Fibroblast of pulmonary artery (primary cell): ENCODE measurements at regions not wholly inside any gene's neighbourhood (a gene's known extent, or its start where the extent isn't known, plus 50 kb on each side); places are given as distances from the start of the nearest gene placed in this dataset.

Source experiments
- DNase-seq: peaks from one replicate; pipeline ENCODE4 v3.0.0-alpha.2; 2010; ENCODE audit warnings: low read depth
- H3K4me3 ChIP-seq: replicated peaks from 2 replicates; pipeline ENCODE4 v1.5.1; 2011; ENCODE audit warnings: low read depth, mild to moderate bottlenecking, control low read depth, low read length, moderate library complexity
- CTCF ChIP-seq: IDR thresholded peaks from 2 replicates; pipeline ENCODE4 v1.5.1; 2011; ENCODE audit warnings: mild to moderate bottlenecking, control low read depth, low read length, inconsistent platforms; ENCODE audit errors: missing control alignments

DNA sequence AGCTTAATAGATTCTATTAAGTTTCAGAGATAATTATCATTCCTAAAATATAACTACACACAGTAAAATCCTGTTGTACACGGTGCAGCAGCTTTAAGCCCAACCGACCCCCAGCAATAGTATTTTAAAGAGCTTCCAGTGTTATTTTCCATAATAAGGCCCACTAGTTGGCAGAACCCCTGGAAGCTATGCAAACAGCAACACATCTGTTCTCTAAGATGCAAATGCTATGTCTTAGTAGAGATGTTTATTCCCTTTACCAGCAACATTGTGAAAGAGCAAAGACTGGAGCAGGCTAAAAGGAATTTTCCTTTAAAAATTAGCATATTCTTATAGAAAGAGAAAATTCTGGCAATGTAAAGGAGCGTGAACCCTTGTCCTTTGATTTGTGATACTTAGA, 819.7 kb upstream of the ALCAM start:
- TF ChIP-seq CTCF, result no peak
- no peak overlapping the region for H3K4me3 ChIP-seq
- no peak for DNase-seq

GRCh38 chr3:104548401-104548800, 818.3 kb upstream of the ALCAM start:
- H3K4me3 ChIP-seq, result no peak overlapping the region
- DNase-seq, result no peak
- no peak for TF ChIP-seq CTCF

DNA sequence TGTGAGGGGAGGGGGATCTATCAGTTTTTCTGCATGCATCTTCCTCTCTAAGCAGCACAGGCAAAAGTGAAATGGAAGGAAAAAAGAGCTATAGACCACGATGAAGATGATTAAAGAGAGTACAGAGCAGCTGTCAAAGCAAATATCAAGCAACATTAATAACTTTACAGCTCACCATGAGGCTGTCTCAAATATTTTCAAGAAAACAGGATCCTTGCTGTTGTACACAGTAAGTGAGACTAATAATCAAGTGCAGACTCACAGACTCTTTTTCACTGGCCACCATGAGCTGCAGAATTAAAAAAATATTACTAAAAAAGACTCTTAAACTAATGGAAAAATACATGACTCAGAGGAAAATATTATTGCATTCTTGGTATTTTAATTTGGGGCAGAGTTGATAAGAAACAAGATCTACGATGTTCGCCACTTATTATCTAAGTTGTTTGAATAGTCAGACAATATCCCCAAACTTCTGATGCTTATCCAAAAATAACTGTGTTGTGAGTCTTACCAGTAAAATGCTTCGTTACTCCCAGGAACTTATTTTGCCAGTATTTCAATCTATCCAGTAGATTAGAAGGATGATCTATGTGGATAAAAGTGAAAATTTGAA, 817.5 kb upstream of the ALCAM start:
- no peak overlapping the region for H3K4me3 ChIP-seq
- peak; percentile 3 for DNase-seq
- TF ChIP-seq CTCF, result no peak

- no peak for DNase-seq
- no peak overlapping the region for H3K4me3 ChIP-seq
- no peak for TF ChIP-seq CTCF
Observed at GRCh38 chr3:104553121-104553520, 813.6 kb upstream of the ALCAM start.

- no peak for DNase-seq
- no peak overlapping the region for H3K4me3 ChIP-seq
- TF ChIP-seq CTCF, result no peak
Observed at GRCh38 chr3:104554425-104554824, 812.3 kb upstream of the ALCAM start.

GRCh38 chr3:104555728-104556127, 811.0 kb upstream of the ALCAM start:
- TF ChIP-seq CTCF, result no peak
- H3K4me3 ChIP-seq, result no peak overlapping the region
- no peak for DNase-seq

GRCh38 chr3:104556372-104557078, 810.2 kb upstream of the ALCAM start:
- no peak overlapping the region for H3K4me3 ChIP-seq
- no peak for TF ChIP-seq CTCF
- DNase-seq, result peak; percentile 23
